CD4-positive, alpha-beta T cell treated with Interleukin-17A for 4 hours (primary cell): ENCODE measurements at regions not wholly inside any gene's neighbourhood (a gene's known extent, or its start where the extent isn't known, plus 50 kb on each side); places are given as distances from the start of the nearest gene placed in this dataset.
"Not testable (repeated sequence)": the region's sequence is repeated elsewhere in the genome, so short reads cannot be mapped to it uniquely, and the experiment has no call there.

Experiments
- DNase-seq: peaks from one replicate; pipeline ENCODE4 v3.0.0-alpha.2; 2020; ENCODE audit warnings: mixed read lengths

DNA sequence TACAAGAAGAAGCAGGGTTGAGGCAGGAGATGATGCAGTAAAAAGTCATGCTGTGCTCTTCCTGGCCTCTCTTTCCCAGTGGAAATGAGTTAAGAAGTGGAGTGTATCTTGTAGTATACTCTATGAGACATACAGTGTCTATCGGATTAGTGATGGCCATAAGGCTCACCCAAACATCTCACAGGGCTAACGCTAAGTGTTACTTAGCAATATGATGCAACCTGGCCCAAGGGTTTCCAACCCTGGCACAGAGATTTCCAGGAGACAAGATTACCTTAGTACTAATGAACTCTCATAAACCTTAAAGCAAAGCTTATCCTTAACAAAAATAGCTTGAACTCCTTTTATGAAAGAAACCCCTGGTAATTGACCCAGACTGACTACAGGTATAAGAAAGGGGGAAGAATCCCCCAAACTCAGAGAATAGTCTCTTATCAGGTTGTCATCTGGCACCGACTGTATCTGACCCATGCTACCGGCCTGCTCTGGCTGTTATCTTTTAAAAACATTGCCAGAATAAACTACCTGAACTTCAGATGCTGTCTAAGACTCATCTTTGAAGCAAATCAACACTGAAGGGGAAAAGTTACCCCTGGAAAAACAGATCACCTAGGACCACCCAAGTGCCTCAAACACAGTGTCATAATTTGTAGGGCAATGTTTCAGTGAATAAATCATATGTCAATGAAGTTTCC lies 1002.0 kb downstream of the REEP3 start:
- no peak for DNase-seq

- no peak for DNase-seq
Observed at GRCh38 chr10:64528294-64529002, 1007.2 kb downstream of the REEP3 start.

GRCh38 chr10:64529003-64529350 lies 1007.8 kb downstream of the REEP3 start:
- no peak for DNase-seq

- no peak for DNase-seq
Observed at GRCh38 chr10:64534616-64535015, 1013.4 kb downstream of the REEP3 start.

DNA sequence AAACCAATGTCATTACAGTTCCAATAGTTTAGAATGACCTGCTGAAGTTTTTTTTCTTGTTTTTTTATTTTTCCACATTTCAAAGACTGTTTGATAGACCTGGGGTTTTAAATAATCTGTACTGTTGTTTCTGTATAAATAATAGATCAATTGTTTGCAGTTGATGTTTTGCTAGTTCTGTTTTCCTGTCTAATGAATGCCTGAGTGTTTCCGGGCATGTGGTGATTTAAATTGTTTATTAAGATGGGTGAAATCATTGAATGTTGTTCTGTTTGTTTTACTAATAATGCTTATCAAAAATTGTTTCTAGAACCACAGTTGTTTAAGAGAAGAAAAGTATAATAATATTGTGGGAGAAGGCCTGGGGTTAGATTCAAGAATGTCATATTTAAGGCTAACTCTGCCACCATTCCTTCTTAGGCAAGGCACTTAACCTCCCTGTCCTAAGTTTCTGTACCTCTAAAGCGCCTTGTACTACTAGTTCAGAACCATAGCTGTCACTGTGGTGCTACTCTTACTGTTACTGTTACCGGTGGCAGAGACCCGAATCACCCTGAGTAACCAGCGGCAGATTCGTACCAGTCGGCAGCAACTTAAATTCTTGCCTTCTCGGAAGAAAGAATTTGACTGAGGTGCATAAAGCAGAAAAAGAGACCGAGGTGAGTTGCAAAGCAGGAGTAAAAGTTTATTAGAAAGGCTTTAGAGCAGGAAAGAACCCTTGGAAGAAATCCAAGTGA lies 1014.1 kb downstream of the REEP3 start:
- DNase-seq: no peak

- no peak for DNase-seq
Observed at GRCh38 chr10:64537112-64537511, 1015.9 kb downstream of the REEP3 start.

GRCh38 chr10:64537928-64538327 lies 1016.7 kb downstream of the REEP3 start:
- no peak for DNase-seq

DNA sequence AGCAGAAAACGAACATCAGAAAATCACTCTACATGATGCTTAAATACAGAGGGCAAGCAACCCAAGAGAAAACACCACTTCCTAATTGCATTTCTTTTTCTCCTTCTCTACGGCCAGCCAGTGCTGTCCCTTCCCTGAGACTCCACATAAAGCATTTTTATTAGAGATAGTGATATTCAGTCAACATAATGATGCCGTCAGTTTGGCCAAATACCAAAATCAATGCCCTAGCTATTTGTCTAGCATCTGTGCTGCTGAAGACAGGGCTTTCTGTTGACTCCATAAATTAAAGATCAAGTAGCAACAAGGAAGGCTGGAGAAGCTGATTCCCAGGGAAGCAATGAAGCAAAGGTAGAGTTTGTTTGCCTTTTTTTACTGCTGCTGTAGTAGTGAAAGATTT lies 1024.9 kb downstream of the REEP3 start:
- no peak for DNase-seq

DNA sequence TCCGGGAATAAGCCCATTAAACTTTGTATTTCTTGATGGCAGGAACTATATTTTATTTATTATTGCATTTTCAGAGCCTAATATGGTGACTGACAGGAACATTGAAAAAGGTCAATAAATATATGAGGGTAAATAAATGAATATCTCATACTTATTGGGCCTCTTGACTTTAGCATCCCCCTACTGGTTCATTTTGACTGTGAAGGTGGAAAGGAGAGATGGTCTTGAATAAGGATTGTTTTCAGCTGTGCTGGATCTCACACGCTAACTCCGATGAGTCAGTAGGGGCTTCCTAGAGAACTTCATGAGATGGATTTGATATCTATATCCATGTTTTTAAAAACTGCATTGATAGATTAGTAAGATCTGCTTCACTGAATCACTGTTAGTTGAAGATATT lies 1026.0 kb downstream of the REEP3 start:
- no peak for DNase-seq

- DNase-seq: no peak
Observed at GRCh38 chr10:64555666-64556065, 1034.5 kb downstream of the REEP3 start.

GRCh38 chr10:64558094-64558835 lies 1037.1 kb downstream of the REEP3 start:
- no peak for DNase-seq

- no peak for DNase-seq
Observed at GRCh38 chr10:64571056-64571455, 1049.9 kb downstream of the REEP3 start.

GRCh38 chr10:64573623-64574325 lies 1052.6 kb downstream of the REEP3 start:
- no peak for DNase-seq

GRCh38 chr10:64574371-64574770 lies 1053.2 kb downstream of the REEP3 start:
- DNase-seq: no peak

GRCh38 chr10:64576497-64576896 lies 1055.3 kb downstream of the REEP3 start:
- no peak for DNase-seq

DNA sequence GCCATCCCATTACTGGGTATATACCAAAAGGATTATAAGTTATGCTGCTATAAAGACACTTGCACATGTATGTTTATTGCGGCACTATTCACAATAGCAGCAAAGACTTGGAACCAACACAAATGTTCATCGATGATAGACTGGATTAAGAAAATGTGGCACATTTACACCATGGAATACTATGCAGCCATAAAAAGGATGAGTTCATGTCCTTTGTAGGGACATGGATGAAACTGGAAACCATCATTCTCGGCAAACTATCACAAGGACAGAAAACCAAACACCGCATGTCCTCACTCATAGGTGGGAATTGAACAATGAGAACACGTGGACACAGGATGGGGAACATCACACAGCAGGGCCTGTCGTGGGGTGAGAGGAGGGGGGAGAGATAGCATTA lies 1057.6 kb downstream of the REEP3 start:
- not testable (repeated sequence) for DNase-seq

DNA sequence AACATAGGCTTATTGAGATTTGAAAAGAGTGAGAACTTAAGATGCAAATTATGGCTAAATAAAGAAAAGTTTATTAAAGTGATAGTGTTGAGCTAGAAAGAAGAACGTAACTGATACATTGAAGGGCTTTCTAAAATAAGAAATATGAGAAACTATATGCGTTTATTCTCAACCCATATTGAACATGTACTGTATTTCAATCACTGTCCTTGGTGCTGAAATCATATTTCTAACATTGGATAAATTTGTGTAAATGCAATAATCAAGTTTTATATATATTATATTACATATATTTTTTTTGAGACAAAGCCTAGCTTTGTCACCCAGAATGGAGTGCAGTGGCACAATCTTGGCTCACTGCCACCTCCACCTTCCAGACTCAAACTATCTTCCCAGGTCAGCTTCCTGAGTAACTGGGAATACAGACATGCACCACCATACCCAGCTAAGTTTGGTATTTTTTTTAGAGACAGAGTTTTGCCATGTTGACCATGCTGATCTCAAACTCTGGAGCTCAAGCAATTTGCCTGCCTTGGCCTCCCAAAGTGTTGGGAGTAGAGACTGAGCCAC lies 1065.8 kb downstream of the REEP3 start:
- no peak for DNase-seq

DNA sequence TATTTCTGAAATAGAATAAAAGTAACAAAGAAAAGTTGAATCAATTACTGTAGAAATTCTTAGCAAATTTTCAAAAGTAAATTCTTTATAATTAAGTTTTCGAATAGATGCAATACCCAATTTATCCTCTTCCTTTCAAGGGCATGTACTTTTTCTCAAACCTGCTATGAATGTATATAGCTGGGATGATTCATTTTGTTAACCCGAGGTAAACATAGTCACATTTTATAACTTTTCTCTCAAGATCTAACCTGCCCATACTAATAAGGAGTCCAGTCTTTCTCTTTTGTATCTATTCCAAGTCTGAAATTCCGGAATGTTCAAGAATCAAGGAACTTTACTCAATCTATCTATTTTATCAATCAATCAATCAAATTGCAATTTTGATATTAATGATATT lies 1072.9 kb downstream of the REEP3 start:
- DNase-seq: no peak

GRCh38 chr10:64598600-64598999 lies 1077.4 kb downstream of the REEP3 start:
- DNase-seq: no peak

DNA sequence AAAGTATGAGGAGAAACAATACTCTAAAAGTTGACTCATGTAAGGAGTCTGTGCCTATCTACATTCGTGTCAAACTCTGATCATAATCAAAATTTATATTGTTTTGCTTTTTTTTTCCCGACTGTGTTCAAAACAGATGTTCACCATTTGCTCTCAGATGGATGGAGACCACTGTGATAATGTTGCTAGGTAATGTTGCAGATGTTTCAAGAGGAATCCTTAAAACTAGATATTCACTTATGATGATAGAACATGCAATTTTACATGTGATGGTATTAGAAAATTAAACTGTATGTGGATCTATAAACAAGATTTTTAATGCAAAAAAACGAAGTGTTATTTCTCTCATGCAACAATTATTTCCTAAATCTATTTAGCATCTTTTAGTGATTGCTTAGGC lies 1080.1 kb downstream of the REEP3 start:
- DNase-seq: no peak

- DNase-seq: no peak
Observed at GRCh38 chr10:64617085-64617484, 1095.9 kb downstream of the REEP3 start.

- DNase-seq: no peak
Observed at GRCh38 chr10:64619102-64619501, 1097.9 kb downstream of the REEP3 start.
